ENCODE measurements at regions not wholly inside any gene's neighbourhood (a gene's known extent, or its start where the extent isn't known, plus 50 kb on each side); places are given as distances from the start of the nearest gene placed in this dataset.

DNA sequence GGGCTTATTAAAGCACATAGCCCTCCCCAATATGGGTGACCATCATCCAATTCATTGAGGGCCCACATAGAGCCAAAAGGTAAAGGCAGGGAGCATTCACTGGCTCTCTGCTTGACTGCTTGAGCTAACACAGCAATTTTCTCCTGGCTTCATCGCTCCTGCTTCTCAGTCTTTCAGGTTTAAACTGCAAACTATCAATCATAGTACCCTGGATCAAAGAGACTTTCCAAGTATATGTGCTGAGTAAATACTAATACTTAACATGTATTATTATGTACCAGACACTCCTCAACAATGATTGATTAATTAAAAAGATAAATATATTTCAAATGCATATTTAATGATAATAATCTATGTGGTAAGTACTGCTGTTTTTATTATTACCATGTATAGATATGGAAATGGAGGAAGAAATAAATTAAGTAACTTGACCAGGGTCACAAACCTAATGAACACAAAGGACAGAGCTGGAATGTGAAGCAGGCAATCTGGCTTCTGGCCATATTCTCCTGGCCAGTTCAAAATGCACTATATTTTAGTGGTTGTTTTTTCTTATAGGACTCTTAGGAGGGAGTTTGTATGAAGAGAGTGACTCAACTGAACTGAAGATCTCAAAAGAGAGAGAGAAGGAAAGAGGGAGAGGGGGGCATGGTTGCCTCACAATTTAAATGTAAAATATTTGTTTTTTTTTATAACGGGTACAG is 1197.3 kb downstream of the TECRL start:
- Histone ChIP-seq H3K9ac (ENCODE audit: low read depth, low read length) (no peak overlapping the region), H3K79me1 (ENCODE audit: low read depth in 1 of 2, low read length in 2 of 2) (no peaks in the 10 kb centered on the region), H4K8ac (ENCODE audit: low read depth in 2 of 2, low read length in 2 of 2) (no peak overlapping the region), H3K23ac (ENCODE audit: low read depth, low read length) (no peak overlapping the region), H3K4me2 (ENCODE audit: low read depth, low read length) (no peak overlapping the region), H2AK5ac (ENCODE audit: low read depth, low read length) (no peak overlapping the region), H3K36me3 (ENCODE audit: control insufficient read depth, insufficient read depth, low read length) (no peaks in the 10 kb centered on the region), H2BK120ac (ENCODE audit: low read depth, low read length) (no peak overlapping the region), H3K4me3 (ENCODE audit: insufficient read depth, low read depth, low read length) (no peak overlapping the region), H2BK5ac (ENCODE audit: low read depth, low read length, poor library complexity, severe bottlenecking) (no peak overlapping the region), H3K9me3 (ENCODE audit: control insufficient read depth, insufficient read depth, low read length) (no peaks in the 10 kb centered on the region; the same call in 1 of the 2 replicates), H3K18ac (ENCODE audit: low read depth, low read length) (no peak overlapping the region), H2AK9ac (replicated peaks; ENCODE audit: low read depth, low read length, poor library complexity) (no peak overlapping the region), H4K5ac (ENCODE audit: low read depth, low read length) (no peak overlapping the region), H3K56ac (ENCODE audit: extremely low read depth, insufficient read depth, low read length) (no peak overlapping the region), H2AFZ (replicated peaks; ENCODE audit: low read length, poor library complexity) (no peak overlapping the region), H2BK20ac (ENCODE audit: low read depth, low read length) (no peak overlapping the region), H4K91ac (ENCODE audit: insufficient read depth, low read depth, low read length) (no peak overlapping the region), H4K20me1 (ENCODE audit: insufficient read depth, low read length) (no peaks in the 10 kb centered on the region), H3K27ac (ENCODE audit: insufficient read depth, low read length) (no peak overlapping the region), H3K4me1 (ENCODE audit: control insufficient read depth, insufficient read depth, low read length) (no peaks in the 10 kb centered on the region), H3K14ac (replicated peaks; ENCODE audit: low read depth, low read length) (no peak overlapping the region), H3K4ac (ENCODE audit: low read depth, low read length) (no peak overlapping the region), H2BK15ac (ENCODE audit: low read depth, low read length) (no peak overlapping the region), H3K9me1 (ENCODE audit: insufficient read depth, low read length) (no peaks in the 10 kb centered on the region), H3K27me3 (ENCODE audit: control insufficient read depth, insufficient read depth, low read length) (no peaks in the 10 kb centered on the region)
- intact Hi-C loops (cut with micrococcal nuclease) (no loop called here), in situ Hi-C loops (cut with MboI; ENCODE audit: low sequenced_read_pairs) (no loop called here), dilution Hi-C loops (cut with HindIII; ENCODE audit: low sequenced_read_pairs, unreplicated experiment) (no loop called here)
- ATAC-seq (ENCODE audit: low read depth) (no peak), DNase-seq (no peak)
- TF ChIP-seq MAFK (IDR thresholded peaks at IDR 0.05; ENCODE audit: low read depth, low read length) = no peak
- TF ChIP-seq POLR2A (IDR thresholded peaks at IDR 0.05; ENCODE audit: low read depth, low read length) = no peak
- TF ChIP-seq BHLHE40 (IDR thresholded peaks at IDR 0.05; ENCODE audit: low read depth, low read length) = no peak
- no peak for TF ChIP-seq CEBPB (IDR thresholded peaks at IDR 0.05; ENCODE audit: low read depth, low read length)
- TF ChIP-seq MXI1 (IDR thresholded peaks at IDR 0.05; ENCODE audit: borderline replicate concordance, low read depth, low read length) = no peak
- no peak for TF ChIP-seq RFX5 (IDR thresholded peaks at IDR 0.05; ENCODE audit: low read depth, low read length)
- TF ChIP-seq, protein P1, sequence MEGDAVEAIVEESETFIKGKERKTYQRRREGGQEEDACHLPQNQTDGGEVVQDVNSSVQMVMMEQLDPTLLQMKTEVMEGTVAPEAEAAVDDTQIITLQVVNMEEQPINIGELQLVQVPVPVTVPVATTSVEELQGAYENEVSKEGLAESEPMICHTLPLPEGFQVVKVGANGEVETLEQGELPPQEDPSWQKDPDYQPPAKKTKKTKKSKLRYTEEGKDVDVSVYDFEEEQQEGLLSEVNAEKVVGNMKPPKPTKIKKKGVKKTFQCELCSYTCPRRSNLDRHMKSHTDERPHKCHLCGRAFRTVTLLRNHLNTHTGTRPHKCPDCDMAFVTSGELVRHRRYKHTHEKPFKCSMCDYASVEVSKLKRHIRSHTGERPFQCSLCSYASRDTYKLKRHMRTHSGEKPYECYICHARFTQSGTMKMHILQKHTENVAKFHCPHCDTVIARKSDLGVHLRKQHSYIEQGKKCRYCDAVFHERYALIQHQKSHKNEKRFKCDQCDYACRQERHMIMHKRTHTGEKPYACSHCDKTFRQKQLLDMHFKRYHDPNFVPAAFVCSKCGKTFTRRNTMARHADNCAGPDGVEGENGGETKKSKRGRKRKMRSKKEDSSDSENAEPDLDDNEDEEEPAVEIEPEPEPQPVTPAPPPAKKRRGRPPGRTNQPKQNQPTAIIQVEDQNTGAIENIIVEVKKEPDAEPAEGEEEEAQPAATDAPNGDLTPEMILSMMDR (conservative IDR thresholded peaks at IDR 0.05; ENCODE audit: low read depth, low read length) = no peak
- TF ChIP-seq FOS (IDR thresholded peaks at IDR 0.05; ENCODE audit: low read depth, low read length) = no peak
- TF ChIP-seq SMC3 (IDR thresholded peaks at IDR 0.05; ENCODE audit: low read depth, low read length) = no peak
- TF ChIP-seq, protein P2, sequence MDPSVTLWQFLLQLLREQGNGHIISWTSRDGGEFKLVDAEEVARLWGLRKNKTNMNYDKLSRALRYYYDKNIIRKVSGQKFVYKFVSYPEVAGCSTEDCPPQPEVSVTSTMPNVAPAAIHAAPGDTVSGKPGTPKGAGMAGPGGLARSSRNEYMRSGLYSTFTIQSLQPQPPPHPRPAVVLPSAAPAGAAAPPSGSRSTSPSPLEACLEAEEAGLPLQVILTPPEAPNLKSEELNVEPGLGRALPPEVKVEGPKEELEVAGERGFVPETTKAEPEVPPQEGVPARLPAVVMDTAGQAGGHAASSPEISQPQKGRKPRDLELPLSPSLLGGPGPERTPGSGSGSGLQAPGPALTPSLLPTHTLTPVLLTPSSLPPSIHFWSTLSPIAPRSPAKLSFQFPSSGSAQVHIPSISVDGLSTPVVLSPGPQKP (IDR thresholded peaks at IDR 0.05; ENCODE audit: borderline replicate concordance, low read depth, low read length) = no peak
- no peak for TF ChIP-seq MAZ (IDR thresholded peaks at IDR 0.05; ENCODE audit: borderline replicate concordance, low read depth, low read length)
- no peak for TF ChIP-seq CHD1 (IDR thresholded peaks at IDR 0.05; ENCODE audit: low read depth, low read length)
- TF ChIP-seq RAD21 (IDR thresholded peaks at IDR 0.05; ENCODE audit: low read length) = no peak
- TF ChIP-seq USF2 (IDR thresholded peaks at IDR 0.05; ENCODE audit: low read depth, low read length) = no peak
- no peak for TF ChIP-seq RCOR1 (IDR thresholded peaks at IDR 0.05; ENCODE audit: insufficient replicate concordance, low read length)
- ChIA-PET POLR2A (ENCODE audit: unreplicated experiment) (no interaction called here), CTCF (no interaction called here)
- BruUV-seq (replicated peaks) = no TSS peak
- no CpG with 5 or more reads among the region's 2 CpGs for WGBS, 2 experiments (ENCODE audit: extremely low coverage in 2 of 2, insufficient read length in 1 of 2)

All from IMR-90 (cell line).